SK-N-SH (cell line): ENCODE measurements at regions not wholly inside any gene's neighbourhood (a gene's known extent, or its start where the extent isn't known, plus 50 kb on each side); places are given as distances from the start of the nearest gene placed in this dataset.

ENCODE experiments used
- CHD2 ChIP-seq: fragments of 150-350 bp; IDR thresholded peaks from 2 replicates; pipeline ENCODE4 v1.6.1; 2018; ENCODE audit warnings: low read length; ENCODE audit not compliant: partially characterized antibody
- EZH2phosphoT487 ChIP-seq: fragments of 200-600 bp; sonication (generic); IDR thresholded peaks from 2 replicates; pipeline ENCODE4 v1.6.1; 2017; ENCODE audit warnings: low read depth, mixed run types, mild to moderate bottlenecking, antibody characterized with exemption, moderate library complexity, borderline replicate concordance
- FOXM1 ChIP-seq: IDR thresholded peaks from 2 replicates; pipeline ENCODE4 v1.4.0; 2012; ENCODE audit warnings: low read depth, mild to moderate bottlenecking
- GABPA ChIP-seq: IDR thresholded peaks from 2 replicates; pipeline ENCODE4 v1.4.0; 2012; ENCODE audit warnings: low read depth, mild to moderate bottlenecking
- POLR2AphosphoS5 ChIP-seq: IDR thresholded peaks from 2 replicates; pipeline ENCODE4 v1.6.1; 2012; ENCODE audit warnings: low read depth, low read length
- RCOR1 ChIP-seq: fragments of 150-350 bp; IDR thresholded peaks from 2 replicates; pipeline ENCODE4 v1.6.1; 2017; ENCODE audit warnings: antibody characterized with exemption, low read length
- YY1 ChIP-seq: IDR thresholded peaks from 2 replicates; pipeline ENCODE4 v1.4.0; 2012; ENCODE audit warnings: low read depth, mild to moderate bottlenecking

- TF ChIP-seq FOXM1 = no peak
- no peak for TF ChIP-seq POLR2AphosphoS5
- no peak for TF ChIP-seq YY1
- TF ChIP-seq GABPA = no peak
- TF ChIP-seq EZH2phosphoT487 = no peak
- TF ChIP-seq CHD2 = no peak
- no peak for TF ChIP-seq RCOR1
Measured at GRCh38 chr2:78963881-78964280, 61.6 kb upstream of the REG3G start.
